ENCODE measurements at regions not wholly inside any gene's neighbourhood (a gene's known extent, or its start where the extent isn't known, plus 50 kb on each side); places are given as distances from the start of the nearest gene placed in this dataset.

DNA sequence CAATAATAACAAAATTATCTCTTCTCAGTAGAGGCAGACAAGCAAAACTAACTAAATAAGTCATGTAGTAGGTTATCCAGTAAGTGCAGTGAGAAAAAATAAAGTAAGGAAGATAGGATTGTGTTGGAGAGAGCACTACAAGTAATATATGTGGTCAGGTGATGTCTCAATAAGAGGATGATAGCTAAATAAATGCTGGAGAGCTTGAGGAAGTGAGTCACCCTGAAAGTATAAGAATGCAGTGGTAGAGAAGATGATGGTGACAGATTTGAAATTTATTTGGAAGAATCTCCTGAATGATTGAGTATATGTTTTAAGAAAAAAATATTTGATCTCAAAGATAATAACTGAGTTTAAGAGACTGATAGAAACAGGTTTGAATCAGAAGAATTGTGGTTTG is 152.2 kb upstream of the PRR20A start:
- Histone ChIP-seq H3K36me3 (ENCODE audit: insufficient read depth, low read length, poor library complexity, severe bottlenecking) (no peaks in the 10 kb centered on the region), H3K27ac (ENCODE audit: low read depth, low read length, poor library complexity, severe bottlenecking) (no peak overlapping the region), H3K27me3 (replicated peaks; ENCODE audit: insufficient read depth, low read depth, low read length, poor library complexity) (no peaks in the 10 kb centered on the region), H3K4me3 (ENCODE audit: low read depth, low read length, poor library complexity, severe bottlenecking) (no peak overlapping the region), H3K4me1 (ENCODE audit: insufficient read depth, low read length, poor library complexity, severe bottlenecking) (no peaks in the 10 kb centered on the region), H3K9me3 (ENCODE audit: low read depth, low read length, poor library complexity, severe bottlenecking) (no peaks in the 10 kb centered on the region)
- intact Hi-C loops (cut with micrococcal nuclease; ENCODE audit: unreplicated experiment), result no loop called here
- BruUV-seq (replicated peaks), result no TSS peak
- ChIA-PET POLR2A (ENCODE audit: low non-redundant PET) (no interaction called here), CTCF (no interaction called here)
- TF ChIP-seq, protein P1, sequence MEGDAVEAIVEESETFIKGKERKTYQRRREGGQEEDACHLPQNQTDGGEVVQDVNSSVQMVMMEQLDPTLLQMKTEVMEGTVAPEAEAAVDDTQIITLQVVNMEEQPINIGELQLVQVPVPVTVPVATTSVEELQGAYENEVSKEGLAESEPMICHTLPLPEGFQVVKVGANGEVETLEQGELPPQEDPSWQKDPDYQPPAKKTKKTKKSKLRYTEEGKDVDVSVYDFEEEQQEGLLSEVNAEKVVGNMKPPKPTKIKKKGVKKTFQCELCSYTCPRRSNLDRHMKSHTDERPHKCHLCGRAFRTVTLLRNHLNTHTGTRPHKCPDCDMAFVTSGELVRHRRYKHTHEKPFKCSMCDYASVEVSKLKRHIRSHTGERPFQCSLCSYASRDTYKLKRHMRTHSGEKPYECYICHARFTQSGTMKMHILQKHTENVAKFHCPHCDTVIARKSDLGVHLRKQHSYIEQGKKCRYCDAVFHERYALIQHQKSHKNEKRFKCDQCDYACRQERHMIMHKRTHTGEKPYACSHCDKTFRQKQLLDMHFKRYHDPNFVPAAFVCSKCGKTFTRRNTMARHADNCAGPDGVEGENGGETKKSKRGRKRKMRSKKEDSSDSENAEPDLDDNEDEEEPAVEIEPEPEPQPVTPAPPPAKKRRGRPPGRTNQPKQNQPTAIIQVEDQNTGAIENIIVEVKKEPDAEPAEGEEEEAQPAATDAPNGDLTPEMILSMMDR (conservative IDR thresholded peaks at IDR 0.05; ENCODE audit: low read depth, low read length), result no peak
- no peak for TF ChIP-seq EZH2 (IDR thresholded peaks at IDR 0.05; ENCODE audit: borderline replicate concordance, low read depth, low read length, poor library complexity, severe bottlenecking)
- DNase-seq (ENCODE audit: low spot score), result peak; percentile 4

DNA sequence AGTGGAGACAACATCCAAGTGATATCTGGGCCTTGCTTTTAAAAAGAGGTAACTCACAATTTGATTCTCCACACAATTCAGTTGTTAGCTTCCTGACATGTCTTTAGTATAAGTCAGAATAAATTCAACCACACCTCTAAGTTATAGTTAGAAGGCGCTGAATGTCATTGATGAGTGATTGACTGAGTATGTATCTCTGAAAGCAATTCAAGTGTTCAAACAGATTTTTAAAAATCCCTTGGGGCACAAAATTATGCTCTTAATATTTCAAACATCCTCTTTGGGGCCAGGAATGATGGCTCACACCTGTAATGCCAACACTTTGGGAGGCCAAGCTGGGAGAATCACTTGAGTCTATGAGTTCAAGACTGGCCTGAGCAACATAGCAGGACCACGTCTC is 137.0 kb upstream of the PRR20A start:
- intact Hi-C loops (cut with micrococcal nuclease; ENCODE audit: unreplicated experiment), result no loop called here
- no peak overlapping the region for H3K27ac ChIP-seq (ENCODE audit: low read depth, low read length, poor library complexity, severe bottlenecking)
- no TSS peak for BruUV-seq (replicated peaks)
- POLR2A ChIA-PET (ENCODE audit: low non-redundant PET), result no interaction called here
- no peaks in the 10 kb centered on the region for H3K36me3 ChIP-seq (ENCODE audit: insufficient read depth, low read length, poor library complexity, severe bottlenecking)
- H3K27me3 ChIP-seq (replicated peaks; ENCODE audit: insufficient read depth, low read depth, low read length, poor library complexity), result no peaks in the 10 kb centered on the region
- no peak overlapping the region for H3K4me3 ChIP-seq (ENCODE audit: low read depth, low read length, poor library complexity, severe bottlenecking)
- no peaks in the 10 kb centered on the region for H3K4me1 ChIP-seq (ENCODE audit: insufficient read depth, low read length, poor library complexity, severe bottlenecking)
- TF ChIP-seq EZH2 (IDR thresholded peaks at IDR 0.05; ENCODE audit: borderline replicate concordance, low read depth, low read length, poor library complexity, severe bottlenecking), result no peak
- TF ChIP-seq, protein P1 (conservative IDR thresholded peaks at IDR 0.05; ENCODE audit: low read depth, low read length), result no peak
- CTCF ChIA-PET, result no interaction called here
- no peaks in the 10 kb centered on the region for H3K9me3 ChIP-seq (ENCODE audit: low read depth, low read length, poor library complexity, severe bottlenecking)
- no peak for DNase-seq (ENCODE audit: low spot score)

DNA sequence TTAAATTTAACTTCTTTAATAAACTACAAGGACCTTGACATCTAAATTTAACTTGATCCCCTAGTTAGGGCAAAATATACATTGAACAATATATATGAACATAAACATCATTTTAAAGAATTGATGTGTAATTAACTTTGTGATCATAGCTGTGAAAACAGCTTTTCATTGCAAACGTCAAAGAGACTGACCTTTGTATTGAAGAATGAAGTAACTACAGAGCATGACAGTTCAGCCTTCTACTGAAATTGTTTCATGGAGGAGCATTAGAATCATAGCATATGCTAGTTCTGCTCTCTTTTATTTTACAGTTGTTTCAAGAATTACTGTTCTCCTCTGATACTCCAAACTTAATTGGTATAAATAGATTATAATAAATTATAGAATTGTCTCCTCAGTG is 123.4 kb upstream of the PRR20A start:
- H3K36me3 ChIP-seq (ENCODE audit: insufficient read depth, low read length, poor library complexity, severe bottlenecking), result no peaks in the 10 kb centered on the region
- intact Hi-C loops (cut with micrococcal nuclease; ENCODE audit: unreplicated experiment), result no loop called here
- H3K27me3 ChIP-seq (replicated peaks; ENCODE audit: insufficient read depth, low read depth, low read length, poor library complexity), result no peaks in the 10 kb centered on the region
- no peaks in the 10 kb centered on the region for H3K4me1 ChIP-seq (ENCODE audit: insufficient read depth, low read length, poor library complexity, severe bottlenecking)
- H3K9me3 ChIP-seq (ENCODE audit: low read depth, low read length, poor library complexity, severe bottlenecking), result no peaks in the 10 kb centered on the region
- ChIA-PET POLR2A (ENCODE audit: low non-redundant PET) (no interaction called here), CTCF (interaction anchor here (0.7 kb wide), 1 partner anchor 307 kb away, joined by 3 read pairs; no protein-coding TSS in a partner anchor)
- no peak overlapping the region for H3K4me3 ChIP-seq (ENCODE audit: low read depth, low read length, poor library complexity, severe bottlenecking)
- no peak for DNase-seq (ENCODE audit: low spot score)
- TF ChIP-seq EZH2 (IDR thresholded peaks at IDR 0.05; ENCODE audit: borderline replicate concordance, low read depth, low read length, poor library complexity, severe bottlenecking), result no peak
- TF ChIP-seq, protein P1 (conservative IDR thresholded peaks at IDR 0.05; ENCODE audit: low read depth, low read length), result no peak
- H3K27ac ChIP-seq (ENCODE audit: low read depth, low read length, poor library complexity, severe bottlenecking), result no peak overlapping the region
- no TSS peak for BruUV-seq (replicated peaks)
